Sigmoid colon (tissue), 4 donors: ENCODE measurements at regions not wholly inside any gene's neighbourhood (a gene's known extent, or its start where the extent isn't known, plus 50 kb on each side); places are given as distances from the start of the nearest gene placed in this dataset.

Experiments used
- CTCF ChIP-seq, 4 experiments: fragments of 450-650 bp in 3 of 4; fragments of 200-600 bp in 1 of 4; IDR thresholded peaks; one replicate each; pipeline ENCODE4 v1.5.1; 2016 to 2019; ENCODE audit warnings: antibody characterized with exemption in 4 of 4, mild to moderate bottlenecking in 3 of 4, moderate library complexity in 2 of 4
- EP300 ChIP-seq, 4 donors: sonication (generic); formaldehyde crosslinking; IDR thresholded peaks; one replicate each; pipeline ENCODE4 v1.6.1; 2017; ENCODE audit warnings: antibody characterized with exemption in 4 of 4
- POLR2A ChIP-seq, 2 donors: fragments of 450-650 bp; IDR thresholded peaks; one replicate each; pipeline ENCODE4 v1.6.1; 2016; ENCODE audit warnings: antibody characterized with exemption in 2 of 2, mild to moderate bottlenecking in 2 of 2, moderate library complexity in 2 of 2
- POLR2AphosphoS5 ChIP-seq, 4 donors: sonication (generic); formaldehyde crosslinking; IDR thresholded peaks; one replicate each; pipeline ENCODE4 v1.6.1; 2017; ENCODE audit warnings: antibody characterized with exemption in 4 of 4

- no peak for TF ChIP-seq CTCF (IDR thresholded peaks at IDR 0.05)
- TF ChIP-seq POLR2A (IDR thresholded peaks at IDR 0.05): no peak
- TF ChIP-seq EP300 (IDR thresholded peaks at IDR 0.05): no peak
- TF ChIP-seq POLR2AphosphoS5 (IDR thresholded peaks at IDR 0.05): no peak
Observed at GRCh38 chr1:36606641-36607262, 124.0 kb upstream of the CSF3R start.
